K562 (cell line): ENCODE measurements at regions not wholly inside any gene's neighbourhood (a gene's known extent, or its start where the extent isn't known, plus 50 kb on each side); places are given as distances from the start of the nearest gene placed in this dataset.

Source experiments
- ATAC-seq: fragments of 200-7000 bp; cut with Tn5 transposase; 3 replicates; pipeline ENCODE4 v1.9.1; 2020; ENCODE audit warnings: moderate library complexity
- BruUV-seq: library from RNA; stranded (reverse); fragments of 400-500 nt; replicated peaks from 2 replicates; lab custom pipeline; 2021; lab: Mats Ljungman, UMichigan
- CTCF ChIA-PET: fragments of 300-600 bp; formaldehyde crosslinking; extraction: SDS; loops from one replicate; lab custom pipeline; 2021; ENCODE audit warnings: low intra/inter-chr PET ratio; lab: Yijun Ruan, JAX
- POLR2A ChIA-PET: fragments of 300-600, 350-650 bp; sonication (Branson Sonifier 250); formaldehyde crosslinking; extraction: SDS; loops from one replicate; lab custom pipeline; 2021; ENCODE audit warnings: antibody characterized with exemption, inconsistent platforms; lab: Yijun Ruan, JAX
- DNase-seq, 4 experiments: peaks; one replicate each; pipeline versions ENCODE4 v3.0.0 to v3.0.0-alpha.2; 2011 to 2018; ENCODE audit warnings: low spot score in 3 of 4, mixed read lengths in 3 of 4; ENCODE audit errors: extremely low read depth in 1 of 4
- FAIRE-seq: peaks from 2 replicates; lab custom pipeline; 2011; peaks lifted over from hg19 to GRCh38; lab: Jason Lieb, UNC
- H2AFZ ChIP-seq: 2 replicates; pipeline ENCODE4 v1.6.0; 2011; ENCODE audit warnings: low read depth, low read length, control low read depth, inconsistent platforms
- H3K27ac ChIP-seq: fragments of 200-600 bp; 3 replicates; pipeline ENCODE4 v1.8.0; 2011; ENCODE audit warnings: low read depth, mild to moderate bottlenecking, control low read depth, inconsistent platforms, low read length, moderate library complexity, mixed read lengths; ENCODE audit errors: extremely low read depth
- H3K27me3 ChIP-seq, 2 experiments: fragments of 300-600 bp in 1 of 2; 2 replicates in 1 of 2; 3 replicates in 1 of 2; pipeline versions ENCODE4 v1.6.0 to v1.8.0; 2011; ENCODE audit warnings: inconsistent platforms in 2 of 2, low read length in 2 of 2, mild to moderate bottlenecking in 1 of 2, mixed read lengths in 1 of 2, moderate library complexity in 1 of 2; ENCODE audit not compliant: control insufficient read depth in 2 of 2, insufficient read depth in 2 of 2
- H3K36me3 ChIP-seq: fragments of 300-600 bp; 3 replicates; pipeline ENCODE4 v1.8.0; 2011; ENCODE audit warnings: mild to moderate bottlenecking, low read length, inconsistent platforms; ENCODE audit not compliant: control insufficient read depth, insufficient read depth
- H3K4me1 ChIP-seq, 2 experiments: fragments of 200-600 bp in 1 of 2; replicated peaks in 1 of 2; 2 replicates in 1 of 2; 3 replicates in 1 of 2; pipeline versions ENCODE4 v1.5.1 to v1.8.0; 2011; ENCODE audit warnings: inconsistent platforms in 2 of 2, low read length in 2 of 2, mild to moderate bottlenecking in 1 of 2, mixed read lengths in 1 of 2, moderate library complexity in 1 of 2; ENCODE audit not compliant: control insufficient read depth in 2 of 2, insufficient read depth in 2 of 2
- H3K4me2 ChIP-seq: 2 replicates; pipeline ENCODE4 v1.6.1; 2011; ENCODE audit warnings: low read length, control low read depth, inconsistent platforms, mixed read lengths; ENCODE audit not compliant: insufficient read depth
- H3K4me3 ChIP-seq: fragments of 200-600 bp; sonication (generic), shearing (Covaris generic); 2 replicates; pipeline ENCODE4 v1.5.1; 2016; ENCODE audit warnings: control low read depth, inconsistent platforms
- H3K79me2 ChIP-seq: fragments of 200-600 bp; 3 replicates; pipeline ENCODE4 v1.8.0; 2011; ENCODE audit warnings: low read length, inconsistent platforms; ENCODE audit not compliant: control insufficient read depth, insufficient read depth
- H3K9ac ChIP-seq, 2 experiments: 2 replicates each; pipeline versions ENCODE4 v1.6.0 to v1.6.1; 2011; ENCODE audit warnings: low read depth in 2 of 2, low read length in 2 of 2, control low read depth in 1 of 2, inconsistent platforms in 1 of 2, mild to moderate bottlenecking in 1 of 2, mixed read lengths in 1 of 2; ENCODE audit not compliant: insufficient read depth in 1 of 2
- H3K9me1 ChIP-seq: one replicate; pipeline ENCODE4 v1.6.0; 2011; ENCODE audit warnings: inconsistent platforms, mild to moderate bottlenecking, low read length, moderate library complexity; ENCODE audit not compliant: control insufficient read depth, insufficient read depth
- H3K9me3 ChIP-seq: replicated peaks from 2 replicates; pipeline ENCODE4 v1.5.1; 2011; ENCODE audit warnings: low read depth, low read length, inconsistent platforms; ENCODE audit not compliant: control insufficient read depth, insufficient read depth
- H4K20me1 ChIP-seq: replicated peaks from 2 replicates; pipeline ENCODE4 v1.6.1; 2011; ENCODE audit warnings: low read length, inconsistent platforms, mixed read lengths; ENCODE audit not compliant: control insufficient read depth, insufficient read depth
- PHB2 ChIP-seq: fragments of 450-650 bp; IDR thresholded peaks from 2 replicates; pipeline ENCODE4 v1.6.1; 2017; ENCODE audit warnings: low read depth
- POLR2H ChIP-seq: IDR thresholded peaks from 2 replicates; pipeline ENCODE4 v1.6.1; 2016; ENCODE audit warnings: missing genetic modification characterization, low read depth, mild to moderate bottlenecking, control low read depth, missing compliant biosample characterization, moderate library complexity
- SPI1 ChIP-seq: IDR thresholded peaks from 2 replicates; pipeline ENCODE4 v1.6.1; 2011; ENCODE audit warnings: low read depth, low read length, control low read depth, borderline replicate concordance
- ZNF507 ChIP-seq: conservative IDR thresholded peaks from 2 replicates; pipeline ENCODE4 v1.6.1; 2017; ENCODE audit warnings: missing genetic modification characterization, missing compliant biosample characterization
- WGBS: fragments of 100-300 bp; shearing (Covaris generic); methylation state at CpG from one replicate; pipeline ENCODE4 v1.1.6; 2016; ENCODE audit warnings: low coverage, mixed read lengths; ENCODE audit not compliant: insufficient coverage; ENCODE audit errors: missing lambda C conversion rate; 5-methylcytosine and 5-hydroxymethylcytosine counted together
- in situ Hi-C: fragments of 300-500 bp; cut with MboI; formaldehyde crosslinking; loops from 4 replicates; pipeline ENCODE4 v1.15.0; 2018; ENCODE audit warnings: inconsistent platforms, mixed read lengths
- intact Hi-C: fragments of 100-400 bp; cut with micrococcal nuclease; formaldehyde crosslinking; loops from 2 replicates; pipeline ENCODE4 v1.14.2; 2022
- TF ChIP-seq, protein P1 (sequence below): fragments of 450-650 bp; IDR thresholded peaks from 2 replicates; pipeline ENCODE4 v1.6.1; 2017; ENCODE audit warnings: mild to moderate bottlenecking, moderate library complexity

DNA sequence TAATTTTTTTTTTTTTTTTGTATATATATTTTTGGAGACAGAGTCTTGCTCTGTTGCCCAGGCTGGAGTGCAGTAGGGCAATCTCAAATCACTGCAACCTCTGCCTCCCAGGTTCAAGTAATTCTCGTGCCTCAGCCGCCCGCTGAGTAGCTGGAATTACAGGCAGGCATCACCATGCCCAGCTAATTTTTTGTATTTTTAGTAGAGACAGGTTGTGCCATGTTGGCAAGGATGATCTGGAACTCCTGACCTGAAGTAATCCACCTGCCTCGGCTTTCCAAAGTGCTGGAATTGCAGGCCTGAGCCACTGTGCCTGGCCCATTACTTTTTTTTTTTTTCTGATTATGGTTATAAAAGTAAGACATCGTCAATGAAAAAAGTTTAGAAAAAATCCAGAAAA is 84.0 kb upstream of the LMNB1 start:
- TF ChIP-seq POLR2H (tag) (no peak), ZNF507 (no peak), SPI1 (no peak)
- CTCF ChIA-PET = no interaction called here

DNA sequence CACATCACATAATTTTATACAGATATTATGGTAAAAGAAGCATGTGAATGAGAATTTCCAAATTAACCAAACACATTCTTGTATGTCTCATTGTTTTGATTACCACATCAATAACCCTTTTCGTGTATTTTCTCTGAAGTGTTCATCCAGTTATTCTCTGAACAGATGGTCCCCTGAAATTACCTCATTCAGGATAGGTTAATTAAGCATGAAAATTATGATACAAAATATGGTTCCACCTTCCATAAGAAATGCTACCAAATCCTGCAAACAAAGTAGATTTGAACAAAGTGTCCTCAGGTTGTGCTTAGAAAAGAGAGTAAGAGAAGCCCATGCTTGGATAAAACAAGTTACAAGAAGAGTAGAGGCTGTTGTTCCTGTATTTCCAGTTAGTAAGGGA is 83.1 kb upstream of the LMNB1 start:
- Histone ChIP-seq H3K9ac (no peak overlapping the region), H3K4me1 (no peaks in the 10 kb centered on the region), H3K4me3 (no peak overlapping the region), H2AFZ (0 out of 2 replicates have a peak overlapping the region, but pooled peaks have one; percentile 35), H3K9me1 (no peaks in the 10 kb centered on the region), H3K27ac (no peak overlapping the region), H3K36me3 (no peaks in the 10 kb centered on the region), H3K9me3 (no peaks in the 10 kb centered on the region), H3K4me2 (no peak overlapping the region), H3K27me3 (no peaks in the 10 kb centered on the region), H3K79me2 (no peaks in the 10 kb centered on the region), H4K20me1 (no peaks in the 10 kb centered on the region)
- POLR2A ChIA-PET = no interaction called here
- no peak for DNase-seq
- BruUV-seq = no TSS peak
- WGBS = 6% methylated on average over 1 of the region's 1 CpG
- in situ Hi-C loops = no loop called here
- FAIRE-seq = no peak
- CTCF ChIA-PET = no interaction called here
- TF ChIP-seq PHB2 = no peak
- TF ChIP-seq, protein P1, sequence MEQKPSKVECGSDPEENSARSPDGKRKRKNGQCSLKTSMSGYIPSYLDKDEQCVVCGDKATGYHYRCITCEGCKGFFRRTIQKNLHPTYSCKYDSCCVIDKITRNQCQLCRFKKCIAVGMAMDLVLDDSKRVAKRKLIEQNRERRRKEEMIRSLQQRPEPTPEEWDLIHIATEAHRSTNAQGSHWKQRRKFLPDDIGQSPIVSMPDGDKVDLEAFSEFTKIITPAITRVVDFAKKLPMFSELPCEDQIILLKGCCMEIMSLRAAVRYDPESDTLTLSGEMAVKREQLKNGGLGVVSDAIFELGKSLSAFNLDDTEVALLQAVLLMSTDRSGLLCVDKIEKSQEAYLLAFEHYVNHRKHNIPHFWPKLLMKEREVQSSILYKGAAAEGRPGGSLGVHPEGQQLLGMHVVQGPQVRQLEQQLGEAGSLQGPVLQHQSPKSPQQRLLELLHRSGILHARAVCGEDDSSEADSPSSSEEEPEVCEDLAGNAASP = no peak
- intact Hi-C loops = no loop called here
- no peak for ATAC-seq

More for the DNA sequence above, 84.0 kb upstream of the LMNB1 start:
- no peaks in the 10 kb centered on the region for H3K79me2 ChIP-seq
- DNase-seq (no peak), ATAC-seq (no peak), FAIRE-seq (no peak)
- H3K9ac ChIP-seq = no peak overlapping the region
- H3K36me3 ChIP-seq = no peaks in the 10 kb centered on the region
- no peaks in the 10 kb centered on the region for H3K4me1 ChIP-seq
- no peak overlapping the region for H3K4me2 ChIP-seq
- H2AFZ ChIP-seq = no peak overlapping the region
- no peaks in the 10 kb centered on the region for H3K27me3 ChIP-seq
- no TSS peak for BruUV-seq
- H3K27ac ChIP-seq = no peak overlapping the region
- no peaks in the 10 kb centered on the region for H4K20me1 ChIP-seq
- in situ Hi-C loops = no loop called here
- WGBS = 48% methylated on average over 5 of the region's 5 CpGs
- no peak overlapping the region for H3K4me3 ChIP-seq
- intact Hi-C loops = no loop called here
- no peaks in the 10 kb centered on the region for H3K9me1 ChIP-seq
- no peaks in the 10 kb centered on the region for H3K9me3 ChIP-seq
- POLR2A ChIA-PET = no interaction called here
